ENCODE measurements at regions not wholly inside any gene's neighbourhood (a gene's known extent, or its start where the extent isn't known, plus 50 kb on each side); places are given as distances from the start of the nearest gene placed in this dataset.
A peak's percentile ranks its signal among the peaks of the same experiment; 100 is the strongest.

- TF ChIP-seq EZH2 (IDR thresholded peaks at IDR 0.05; ENCODE audit: low read depth) (no peak), CTCF (conservative IDR thresholded peaks at IDR 0.05) (no peak)
- H3K9me3 ChIP-seq (ENCODE audit: insufficient read depth, low read depth), result no peaks in the 10 kb centered on the region; the same call in 1 of the 2 replicates
- H3K27ac ChIP-seq, result peak overlapping the region; percentile 62
- H2AFZ ChIP-seq, result no peak overlapping the region
- H4K20me1 ChIP-seq (ENCODE audit: insufficient read depth), result no peaks in the 10 kb centered on the region
- H3K4me2 ChIP-seq, result peak overlapping the region; percentile 49; the same call in 1 of the 2 replicates
- H3K4me3 ChIP-seq, result no peak overlapping the region
- no peaks in the 10 kb centered on the region for H3K9me2 ChIP-seq (ENCODE audit: insufficient read depth)
- BruUV-seq (replicated peaks), result no TSS peak
- peaks cover 44% of the 10 kb centered on the region for H3K4me1 ChIP-seq (replicated peaks; ENCODE audit: insufficient read depth)
- no peaks in the 10 kb centered on the region for H3K27me3 ChIP-seq (ENCODE audit: insufficient read depth, low read depth)
- H3F3A ChIP-seq (ENCODE audit: insufficient read depth, low read depth), result peaks cover 13% of the 10 kb centered on the region
- DNase-seq, result peak; percentile 38 to 65
- no peaks in the 10 kb centered on the region for H3K79me2 ChIP-seq (ENCODE audit: low read depth)
- CTCF ChIA-PET, result no interaction called here
- no peaks in the 10 kb centered on the region for H3K36me3 ChIP-seq (ENCODE audit: low read depth)
- POLR2A ChIA-PET (ENCODE audit: unreplicated experiment), result no interaction called here
- intact Hi-C loops (cut with micrococcal nuclease; ENCODE audit: unreplicated experiment), result loop anchor here (1.0 to 5.0 kb wide), 2 partner anchors 64 to 188 kb away; no protein-coding TSS in a partner anchor
Observed at GRCh38 chr2:37774976-37775907, 103.8 kb upstream of the CDC42EP3 start.

- H2AFZ ChIP-seq, result no peak overlapping the region
- TF ChIP-seq EZH2 (IDR thresholded peaks at IDR 0.05; ENCODE audit: low read depth) (no peak), CTCF (conservative IDR thresholded peaks at IDR 0.05) (no peak)
- H3F3A ChIP-seq (ENCODE audit: insufficient read depth, low read depth), result peaks cover 17% of the 10 kb centered on the region
- ChIA-PET POLR2A (ENCODE audit: unreplicated experiment) (no interaction called here), CTCF (no interaction called here)
- H3K9me3 ChIP-seq (ENCODE audit: insufficient read depth, low read depth), result no peaks in the 10 kb centered on the region; the same call in 1 of the 2 replicates
- no peak for DNase-seq
- H3K9me2 ChIP-seq (ENCODE audit: insufficient read depth), result no peaks in the 10 kb centered on the region
- peak overlapping the region; percentile 49 for H3K4me2 ChIP-seq
- H3K4me3 ChIP-seq, result no peak overlapping the region
- H3K27ac ChIP-seq, result peak overlapping the region; percentile 62
- H4K20me1 ChIP-seq (ENCODE audit: insufficient read depth), result no peaks in the 10 kb centered on the region
- H3K36me3 ChIP-seq (ENCODE audit: low read depth), result no peaks in the 10 kb centered on the region
- no peaks in the 10 kb centered on the region for H3K27me3 ChIP-seq (ENCODE audit: insufficient read depth, low read depth)
- TSS peak; percentile 44 for BruUV-seq (replicated peaks)
- no peaks in the 10 kb centered on the region for H3K79me2 ChIP-seq (ENCODE audit: low read depth)
- intact Hi-C loops (cut with micrococcal nuclease; ENCODE audit: unreplicated experiment), result loop anchor here (1.0 to 5.0 kb wide), 6 partner anchors 8 to 189 kb away; no protein-coding TSS in a partner anchor
- peaks cover 50% of the 10 kb centered on the region for H3K4me1 ChIP-seq (replicated peaks; ENCODE audit: insufficient read depth)
Observed at GRCh38 chr2:37775908-37776250, 104.4 kb upstream of the CDC42EP3 start.

GRCh38 chr2:37776487-37776886, 105.0 kb upstream of the CDC42EP3 start:
- CTCF ChIA-PET, result no interaction called here
- H2AFZ ChIP-seq, result no peak overlapping the region
- H3K4me3 ChIP-seq, result no peak overlapping the region

More at GRCh38 chr2:37776487-37776886, 105.0 kb upstream of the CDC42EP3 start:
- Histone ChIP-seq H3K79me2 (ENCODE audit: low read depth) (no peaks in the 10 kb centered on the region), H3K9me2 (ENCODE audit: insufficient read depth) (no peaks in the 10 kb centered on the region), H3K27ac (peak overlapping the region; percentile 62), H3K9me3 (ENCODE audit: insufficient read depth, low read depth) (no peaks in the 10 kb centered on the region; the same call in 1 of the 2 replicates), H3K27me3 (ENCODE audit: insufficient read depth, low read depth) (no peaks in the 10 kb centered on the region), H4K20me1 (ENCODE audit: insufficient read depth) (no peaks in the 10 kb centered on the region), H3F3A (ENCODE audit: insufficient read depth, low read depth) (peaks cover 21% of the 10 kb centered on the region), H3K4me2 (peak overlapping the region; percentile 49), H3K4me1 (replicated peaks; ENCODE audit: insufficient read depth) (peaks cover 56% of the 10 kb centered on the region), H3K36me3 (ENCODE audit: low read depth) (no peaks in the 10 kb centered on the region)
- TF ChIP-seq EZH2 (IDR thresholded peaks at IDR 0.05; ENCODE audit: low read depth), result no peak
- TF ChIP-seq CTCF (conservative IDR thresholded peaks at IDR 0.05), result no peak
- intact Hi-C loops (cut with micrococcal nuclease; ENCODE audit: unreplicated experiment), result loop anchor here (1.0 to 5.0 kb wide), 5 partner anchors 8 to 189 kb away; no protein-coding TSS in a partner anchor
- peak; percentile 76 to 93 for DNase-seq
- no TSS peak for BruUV-seq (replicated peaks)
- POLR2A ChIA-PET (ENCODE audit: unreplicated experiment), result interaction anchor here (0.5 to 0.7 kb wide), 3 partner anchors 90 to 975 kb away, joined by 3 to 7 read pairs (median 6); no protein-coding TSS in a partner anchor
